Astrocyte (in vitro differentiated cells and primary cell): ENCODE measurements at regions not wholly inside any gene's neighbourhood (a gene's known extent, or its start where the extent isn't known, plus 50 kb on each side); places are given as distances from the start of the nearest gene placed in this dataset.
A peak's percentile ranks its signal among the peaks of the same experiment; 100 is the strongest.

Source experiments
- DNase-seq: peaks from one replicate; pipeline ENCODE4 v3.0.0-alpha.2; 2010; ENCODE audit warnings: low read depth
- FAIRE-seq: peaks from 2 replicates; lab custom pipeline; 2011; peaks lifted over from hg19 to GRCh38; lab: Jason Lieb, UNC
- H2AFZ ChIP-seq: 2 replicates; pipeline ENCODE4 v1.6.0; 2012; ENCODE audit warnings: low read depth, low read length, inconsistent platforms
- H3K27ac ChIP-seq: 2 replicates; pipeline ENCODE4 v1.5.1; 2011; ENCODE audit warnings: low read depth, low read length, inconsistent platforms
- H3K27me3 ChIP-seq: 2 replicates; pipeline ENCODE4 v1.6.0; 2011; ENCODE audit warnings: low read length, inconsistent platforms; ENCODE audit not compliant: insufficient read depth
- H3K36me3 ChIP-seq: 2 replicates; pipeline ENCODE4 v1.5.1; 2011; ENCODE audit warnings: low read length, inconsistent platforms; ENCODE audit not compliant: insufficient read depth
- H3K4me1 ChIP-seq: 2 replicates; pipeline ENCODE4 v1.5.1; 2011; ENCODE audit warnings: low read length, inconsistent platforms; ENCODE audit not compliant: insufficient read depth
- H3K4me2 ChIP-seq: 2 replicates; pipeline ENCODE4 v1.6.0; 2012; ENCODE audit warnings: low read length, inconsistent platforms
- H3K4me3 ChIP-seq: 2 replicates; pipeline ENCODE4 v1.5.1; 2011; ENCODE audit warnings: low read depth, mild to moderate bottlenecking, low read length, inconsistent platforms; ENCODE audit not compliant: insufficient read depth
- H3K79me2 ChIP-seq: 2 replicates; pipeline ENCODE4 v1.6.0; 2012; ENCODE audit warnings: mild to moderate bottlenecking, low read length, inconsistent platforms; ENCODE audit not compliant: insufficient read depth
- H3K9ac ChIP-seq: 2 replicates; pipeline ENCODE4 v1.6.0; 2012; ENCODE audit warnings: mild to moderate bottlenecking, low read length, inconsistent platforms
- H3K9me3 ChIP-seq: 2 replicates; pipeline ENCODE4 v1.5.1; 2012; ENCODE audit warnings: low read depth, mild to moderate bottlenecking, low read length, inconsistent platforms; ENCODE audit not compliant: insufficient read depth
- H4K20me1 ChIP-seq: 2 replicates; pipeline ENCODE4 v1.6.0; 2012; ENCODE audit warnings: low read length, inconsistent platforms; ENCODE audit not compliant: insufficient read depth
- H3K27ac Mint-ChIP-seq: one replicate; pipeline ENCODE4 v1.8.0; 2021; ENCODE audit warnings: mild to moderate bottlenecking, mixed read lengths; ENCODE audit not compliant: unreplicated experiment
- H3K27me3 Mint-ChIP-seq: one replicate; pipeline ENCODE4 v1.8.0; 2021; ENCODE audit warnings: low read depth, mixed read lengths; ENCODE audit not compliant: unreplicated experiment
- H3K36me3 Mint-ChIP-seq: one replicate; pipeline ENCODE4 v1.8.0; 2021; ENCODE audit warnings: low read depth, mixed read lengths; ENCODE audit not compliant: unreplicated experiment
- H3K4me1 Mint-ChIP-seq: one replicate; pipeline ENCODE4 v1.8.0; 2021; ENCODE audit warnings: low read depth, mixed read lengths; ENCODE audit not compliant: unreplicated experiment
- H3K4me3 Mint-ChIP-seq: one replicate; pipeline ENCODE4 v1.8.0; 2021; ENCODE audit warnings: mild to moderate bottlenecking, moderate library complexity, mixed read lengths; ENCODE audit not compliant: unreplicated experiment
- H3K9me3 Mint-ChIP-seq: one replicate; pipeline ENCODE4 v1.8.0; 2021; ENCODE audit warnings: mild to moderate bottlenecking, mixed read lengths; ENCODE audit not compliant: unreplicated experiment
- EZH2 ChIP-seq: IDR thresholded peaks from 2 replicates; pipeline ENCODE4 v1.6.1; 2012; ENCODE audit warnings: mild to moderate bottlenecking, low read length, inconsistent platforms; ENCODE audit not compliant: insufficient read depth
- TF ChIP-seq, protein P1 (sequence below): IDR thresholded peaks from 2 replicates; pipeline ENCODE4 v1.5.1; 2011; ENCODE audit warnings: low read depth, mild to moderate bottlenecking, inconsistent platforms, low read length, moderate library complexity; ENCODE audit not compliant: insufficient read depth

DNA sequence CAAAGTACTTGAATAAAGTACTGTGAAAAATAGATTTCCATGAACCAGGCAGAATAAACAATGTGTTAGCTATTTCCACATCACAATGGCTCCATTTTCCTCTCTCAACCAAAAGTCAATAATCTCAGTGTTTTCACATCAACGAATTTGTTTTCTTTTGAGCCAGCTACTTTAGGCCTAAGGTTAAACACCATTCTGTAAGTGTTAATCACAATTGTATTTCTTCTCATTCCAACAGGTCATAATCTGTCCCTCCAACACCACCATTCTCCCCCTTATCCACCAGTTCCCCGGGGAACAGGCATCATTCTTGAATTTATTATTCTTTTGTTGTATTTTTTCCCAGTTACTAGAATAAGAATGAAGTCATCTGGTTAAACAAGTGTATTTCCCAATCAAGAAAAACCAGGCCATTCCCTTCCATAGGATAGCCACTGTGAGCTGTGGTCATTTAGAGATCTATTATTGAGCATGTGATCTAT is 66.2 kb upstream of the PALMD start:
- H3K4me3 Mint-ChIP-seq: no peak overlapping the region

DNA sequence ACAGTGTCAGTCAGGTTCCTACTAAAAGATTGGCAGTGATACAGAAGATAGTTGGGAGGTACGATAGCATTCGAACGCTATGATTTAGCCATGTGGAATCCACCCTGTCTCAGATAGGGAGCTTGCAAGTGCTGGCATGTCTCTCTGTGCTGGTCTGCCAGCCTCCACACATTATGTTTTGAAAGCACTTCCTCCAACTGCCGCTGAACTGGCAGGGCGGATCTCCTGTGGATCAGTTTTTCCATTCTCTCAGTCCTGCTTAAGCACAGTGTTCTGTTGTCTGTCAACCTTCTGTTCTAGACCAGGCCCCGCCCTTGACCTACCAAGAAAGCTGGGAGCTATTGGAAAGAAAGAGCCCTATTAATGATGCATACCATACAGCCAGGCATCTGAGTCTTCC is 65.5 kb upstream of the PALMD start:
- Histone ChIP-seq H3K36me3 (no peaks in the 10 kb centered on the region), H4K20me1 (no peaks in the 10 kb centered on the region), H3K79me2 (no peaks in the 10 kb centered on the region), H3K4me1 (no peaks in the 10 kb centered on the region), H2AFZ (peak overlapping the region; percentile 2), H3K4me2 (no peak overlapping the region), H3K4me3 (no peak overlapping the region), H3K27ac (no peak overlapping the region), H3K9me3 (no peaks in the 10 kb centered on the region), H3K9ac (no peak overlapping the region), H3K27me3 (no peaks in the 10 kb centered on the region)
- H3K9me3 Mint-ChIP-seq: no peaks in the 10 kb centered on the region
- H3K27me3 Mint-ChIP-seq: no peaks in the 10 kb centered on the region
- H3K4me1 Mint-ChIP-seq: peaks cover 3% of the 10 kb centered on the region
- TF ChIP-seq, protein P1, sequence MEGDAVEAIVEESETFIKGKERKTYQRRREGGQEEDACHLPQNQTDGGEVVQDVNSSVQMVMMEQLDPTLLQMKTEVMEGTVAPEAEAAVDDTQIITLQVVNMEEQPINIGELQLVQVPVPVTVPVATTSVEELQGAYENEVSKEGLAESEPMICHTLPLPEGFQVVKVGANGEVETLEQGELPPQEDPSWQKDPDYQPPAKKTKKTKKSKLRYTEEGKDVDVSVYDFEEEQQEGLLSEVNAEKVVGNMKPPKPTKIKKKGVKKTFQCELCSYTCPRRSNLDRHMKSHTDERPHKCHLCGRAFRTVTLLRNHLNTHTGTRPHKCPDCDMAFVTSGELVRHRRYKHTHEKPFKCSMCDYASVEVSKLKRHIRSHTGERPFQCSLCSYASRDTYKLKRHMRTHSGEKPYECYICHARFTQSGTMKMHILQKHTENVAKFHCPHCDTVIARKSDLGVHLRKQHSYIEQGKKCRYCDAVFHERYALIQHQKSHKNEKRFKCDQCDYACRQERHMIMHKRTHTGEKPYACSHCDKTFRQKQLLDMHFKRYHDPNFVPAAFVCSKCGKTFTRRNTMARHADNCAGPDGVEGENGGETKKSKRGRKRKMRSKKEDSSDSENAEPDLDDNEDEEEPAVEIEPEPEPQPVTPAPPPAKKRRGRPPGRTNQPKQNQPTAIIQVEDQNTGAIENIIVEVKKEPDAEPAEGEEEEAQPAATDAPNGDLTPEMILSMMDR: no peak
- TF ChIP-seq EZH2: no peak
- no peaks in the 10 kb centered on the region for H3K36me3 Mint-ChIP-seq
- FAIRE-seq (no peak), DNase-seq (peak; percentile 47)
- no peak overlapping the region for H3K4me3 Mint-ChIP-seq
- peak overlapping the region; percentile 1 for H3K27ac Mint-ChIP-seq

More for the DNA sequence above, 66.2 kb upstream of the PALMD start:
- Mint-ChIP-seq H3K27ac (no peak overlapping the region), H3K4me1 (peaks cover 3% of the 10 kb centered on the region), H3K27me3 (no peaks in the 10 kb centered on the region), H3K9me3 (no peaks in the 10 kb centered on the region), H3K36me3 (no peaks in the 10 kb centered on the region)
- no peaks in the 10 kb centered on the region for H3K4me1 ChIP-seq
- H3K36me3 ChIP-seq: no peaks in the 10 kb centered on the region
- DNase-seq: no peak
- no peak overlapping the region for H2AFZ ChIP-seq
- no peak overlapping the region for H3K4me2 ChIP-seq
- no peaks in the 10 kb centered on the region for H3K9me3 ChIP-seq
- no peaks in the 10 kb centered on the region for H3K79me2 ChIP-seq
- no peak for FAIRE-seq
- no peak overlapping the region for H3K4me3 ChIP-seq
- H4K20me1 ChIP-seq: no peaks in the 10 kb centered on the region
- H3K27me3 ChIP-seq: no peaks in the 10 kb centered on the region
- no peak overlapping the region for H3K27ac ChIP-seq
- no peak overlapping the region for H3K9ac ChIP-seq
- TF ChIP-seq EZH2: no peak
- TF ChIP-seq, protein P1: no peak

DNA sequence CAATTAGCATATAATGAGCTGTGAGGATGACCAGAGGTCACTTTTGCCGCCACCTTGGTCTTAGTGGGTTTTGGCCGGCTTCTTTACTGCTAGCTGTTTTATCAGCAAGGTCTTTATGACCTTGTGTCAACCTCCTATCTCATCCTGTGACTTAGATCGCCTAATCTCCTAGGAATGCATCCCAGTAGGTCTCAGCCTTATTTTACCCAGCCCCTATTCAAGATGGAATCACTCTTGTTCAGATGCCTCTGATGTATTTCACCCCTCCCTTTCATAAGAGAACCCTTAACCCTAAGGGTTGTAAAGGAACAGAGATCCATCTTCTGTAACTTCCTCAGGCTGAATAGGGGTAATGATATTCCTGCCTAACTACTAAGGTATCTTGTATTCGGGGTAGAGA is 58.9 kb upstream of the PALMD start:
- DNase-seq (no peak), FAIRE-seq (no peak)
- no peak for TF ChIP-seq EZH2
- TF ChIP-seq, protein P1: no peak
- H3K4me3 Mint-ChIP-seq: no peak overlapping the region
- H3K9me3 ChIP-seq: no peaks in the 10 kb centered on the region
- H3K79me2 ChIP-seq: no peaks in the 10 kb centered on the region
- H3K27me3 Mint-ChIP-seq: no peaks in the 10 kb centered on the region
- no peak overlapping the region for H2AFZ ChIP-seq
- peaks cover 19% of the 10 kb centered on the region for H3K4me1 ChIP-seq
- peaks cover 15% of the 10 kb centered on the region for H3K4me1 Mint-ChIP-seq
- no peaks in the 10 kb centered on the region for H4K20me1 ChIP-seq
- H3K4me3 ChIP-seq: no peak overlapping the region
- no peaks in the 10 kb centered on the region for H3K36me3 Mint-ChIP-seq
- H3K27ac Mint-ChIP-seq: no peak overlapping the region
- no peak overlapping the region for H3K9ac ChIP-seq
- H3K27ac ChIP-seq: no peak overlapping the region
- no peaks in the 10 kb centered on the region for H3K27me3 ChIP-seq
- H3K9me3 Mint-ChIP-seq: no peaks in the 10 kb centered on the region
- no peaks in the 10 kb centered on the region for H3K36me3 ChIP-seq
- no peak overlapping the region for H3K4me2 ChIP-seq
